GM23248 (cell line): ENCODE measurements at regions not wholly inside any gene's neighbourhood (a gene's known extent, or its start where the extent isn't known, plus 50 kb on each side); places are given as distances from the start of the nearest gene placed in this dataset.
"Not testable (repeated sequence)": the region's sequence is repeated elsewhere in the genome, so short reads cannot be mapped to it uniquely, and the experiment has no call there.

Experiments used
- EZH2 ChIP-seq: fragments of 200-600 bp; sonication (generic); IDR thresholded peaks from 2 replicates; pipeline ENCODE4 v1.6.1; 2018; ENCODE audit warnings: antibody characterized with exemption, mild to moderate bottlenecking; ENCODE audit not compliant: insufficient read depth, poor library complexity, severe bottlenecking
- EZH2phosphoT487 ChIP-seq: fragments of 200-600 bp; sonication (generic); IDR thresholded peaks from 2 replicates; pipeline ENCODE4 v1.6.1; 2018; ENCODE audit warnings: antibody characterized with exemption, moderate library complexity, mild to moderate bottlenecking, low read depth; ENCODE audit not compliant: insufficient read depth

DNA sequence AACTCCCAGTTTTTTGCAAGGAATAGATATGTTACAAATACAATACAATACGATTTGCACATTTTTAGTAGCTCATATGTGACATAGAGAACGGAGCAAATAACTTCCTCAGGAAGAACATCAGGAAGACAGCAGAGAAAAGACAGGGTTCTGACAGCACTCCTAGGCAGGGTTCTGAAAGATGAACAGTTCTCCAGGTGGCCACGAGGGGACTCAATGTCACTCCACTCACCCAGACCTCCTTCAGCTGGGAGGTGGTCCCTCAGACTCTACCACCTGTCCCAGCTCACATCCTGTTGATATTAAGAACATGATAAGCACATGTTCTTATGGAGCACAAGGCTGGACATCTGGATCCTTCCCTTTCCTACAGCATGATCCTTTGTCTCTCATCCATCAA, 101.1 kb upstream of the CCT8L2 start:
- TF ChIP-seq EZH2, EZH2phosphoT487: not testable (repeated sequence)
